ENCODE measurements at regions not wholly inside any gene's neighbourhood (a gene's known extent, or its start where the extent isn't known, plus 50 kb on each side); places are given as distances from the start of the nearest gene placed in this dataset.

DNA sequence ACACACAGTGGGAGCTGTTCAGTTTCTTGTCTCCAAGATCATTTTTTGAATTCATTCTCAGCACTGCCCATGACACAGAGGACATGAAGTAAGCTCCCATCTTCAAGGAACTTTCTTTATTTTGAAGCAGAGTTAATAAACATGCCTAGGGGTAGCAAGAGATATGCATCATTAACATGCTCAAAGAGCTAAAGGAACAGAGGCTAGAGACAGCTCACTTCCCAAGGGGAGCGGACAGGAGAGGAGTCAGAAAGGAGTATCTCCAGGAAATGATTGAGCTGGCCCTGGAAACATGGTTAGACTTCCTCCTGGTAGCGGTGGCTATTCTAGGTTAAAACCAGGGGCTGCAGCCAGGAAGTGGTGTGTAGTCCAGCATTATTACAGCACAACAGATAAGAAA lies 135.9 kb downstream of the GPAM start:
- no peak for DNase-seq (ENCODE audit: low read depth)

DNA sequence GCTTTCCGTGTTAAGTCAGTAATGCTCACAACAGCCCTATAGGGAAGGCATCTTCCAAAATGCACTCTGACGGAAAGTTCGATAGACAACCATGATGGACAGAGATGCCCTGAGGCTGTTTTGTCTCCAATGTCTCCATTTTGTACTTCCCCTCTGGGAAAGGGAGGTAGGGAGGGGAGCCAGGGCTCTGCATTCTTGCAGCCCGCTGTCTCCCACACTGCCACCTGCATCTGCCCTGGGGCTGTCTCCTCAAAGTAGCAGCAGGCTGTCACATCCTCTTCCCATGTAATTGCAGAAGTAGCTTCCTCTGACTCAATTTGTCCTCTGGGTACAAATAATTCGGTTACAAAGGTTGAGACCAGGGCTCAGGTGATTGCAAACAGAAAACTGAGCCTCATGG lies 131.4 kb downstream of the GPAM start:
- no peak for DNase-seq (ENCODE audit: low read depth)

DNA sequence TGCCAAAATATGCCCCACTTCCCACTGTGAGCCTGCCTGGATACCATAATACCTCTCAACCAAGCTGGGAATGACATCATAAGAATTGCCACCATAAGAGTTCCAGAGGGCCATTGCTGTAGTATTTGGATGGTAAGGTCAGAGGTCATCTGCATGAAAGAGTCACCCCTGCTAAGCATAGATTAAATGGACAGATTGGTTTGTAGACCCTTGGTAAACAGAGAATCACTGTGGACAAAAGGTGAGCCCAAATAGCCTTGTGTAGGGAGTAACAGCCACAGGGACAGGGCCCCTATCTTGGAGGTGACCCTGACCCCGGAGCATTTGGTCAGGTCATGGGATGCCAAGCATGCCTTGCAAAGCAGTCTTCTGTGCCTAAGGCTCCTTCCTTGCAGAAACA lies 129.7 kb downstream of the GPAM start:
- DNase-seq (ENCODE audit: low read depth) = no peak

DNA sequence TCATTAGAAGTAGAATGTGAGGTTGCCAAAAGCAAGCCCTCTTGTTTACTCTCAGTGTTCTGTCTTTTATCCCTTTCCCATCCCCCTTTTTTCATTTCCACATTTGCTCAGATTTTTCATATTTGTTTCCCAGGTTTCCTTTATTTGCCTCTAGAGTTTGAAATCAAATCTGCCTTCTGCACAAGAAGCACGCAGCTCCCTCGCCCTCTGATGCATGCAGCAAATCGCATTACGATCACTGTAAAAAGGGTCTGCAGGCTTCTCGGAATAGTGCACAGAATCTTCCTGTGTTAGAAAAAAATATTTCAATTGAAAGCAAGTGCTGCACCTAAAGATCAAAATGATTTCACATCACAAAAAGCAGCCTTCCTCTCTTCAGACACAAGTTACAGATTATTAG lies 129.0 kb downstream of the GPAM start:
- DNase-seq (ENCODE audit: low read depth) = no peak

DNA sequence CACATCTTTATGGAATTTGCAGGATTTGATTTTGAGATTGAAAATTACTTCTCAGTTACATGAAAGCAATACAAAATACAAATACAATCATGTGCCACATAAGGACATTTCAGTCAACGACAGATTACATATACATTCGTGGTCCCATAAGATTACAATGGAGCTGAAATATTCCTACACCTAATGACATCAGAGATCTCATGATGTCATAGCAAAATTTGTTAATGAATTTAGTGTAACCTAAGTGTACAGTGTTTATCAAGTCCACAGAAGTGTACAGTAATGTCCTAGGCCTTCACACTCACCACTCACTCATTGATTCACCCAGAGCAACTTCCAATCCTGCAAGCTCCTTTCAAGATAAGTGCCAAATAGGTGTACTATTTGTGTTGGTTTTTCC lies 126.5 kb downstream of the GPAM start:
- DNase-seq (ENCODE audit: low read depth) = no peak

DNA sequence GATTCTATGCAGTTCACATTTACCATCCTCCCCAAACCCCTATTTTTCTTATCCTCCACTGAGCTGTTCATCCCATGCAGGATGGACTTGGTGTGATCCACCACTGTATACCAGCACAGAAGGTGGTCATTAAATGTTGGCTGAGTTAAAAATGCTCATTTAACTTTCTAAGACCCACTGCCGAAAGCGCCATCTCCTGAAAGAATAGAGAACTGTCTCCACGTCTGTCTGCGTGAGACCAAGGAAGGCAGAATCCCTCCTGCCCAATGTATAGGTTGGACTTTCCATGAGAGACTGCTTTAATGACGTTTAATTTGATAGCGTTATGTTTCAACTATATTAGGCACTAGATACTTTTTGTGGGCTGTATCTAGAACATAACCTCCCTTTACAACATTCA lies 124.3 kb downstream of the GPAM start:
- no peak for DNase-seq (ENCODE audit: low read depth)

DNA sequence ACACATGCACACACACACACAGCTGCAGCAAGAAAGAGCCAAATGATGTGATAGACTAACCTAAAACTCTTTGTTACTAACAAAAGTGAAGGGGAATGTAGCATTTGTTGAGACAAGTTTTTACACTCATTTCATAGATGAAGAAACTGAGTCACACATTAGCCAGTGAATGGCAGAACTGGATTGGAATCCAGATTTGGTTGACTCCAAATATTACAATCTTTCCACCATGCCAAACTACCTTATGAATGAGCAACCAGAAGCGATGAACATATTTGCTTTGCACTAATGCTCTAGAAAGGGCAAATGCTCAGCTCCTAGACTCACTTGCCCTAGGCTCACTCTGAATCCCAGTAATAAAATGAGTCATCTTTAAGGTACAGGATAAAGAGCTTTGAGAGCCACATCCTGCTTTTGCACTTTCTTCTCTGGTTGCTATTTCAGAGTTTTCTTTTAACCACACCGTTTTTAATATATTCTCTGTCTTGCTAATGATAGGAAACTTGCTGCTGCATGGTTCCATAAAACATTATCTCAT lies 111.9 kb downstream of the GPAM start:
- no peak for DNase-seq (ENCODE audit: low read depth)

DNA sequence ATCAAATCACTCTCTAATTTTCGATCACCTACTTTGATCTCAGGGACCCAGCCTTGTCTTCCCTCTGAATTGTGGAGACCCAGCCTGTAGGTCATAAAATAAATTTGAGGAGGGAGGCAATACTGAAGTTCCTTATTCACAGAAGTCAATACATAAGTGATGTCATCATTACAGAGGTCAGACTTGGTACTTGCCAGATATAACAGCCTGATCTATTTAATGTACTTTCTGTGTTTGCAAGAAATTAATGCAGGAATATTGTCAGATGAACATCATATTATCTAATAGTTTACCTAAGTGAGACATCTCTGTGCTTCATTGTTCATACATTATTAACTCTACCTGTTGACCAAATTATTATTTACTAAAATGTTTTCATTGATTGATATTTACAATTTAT lies 105.6 kb downstream of the GPAM start:
- no peak for DNase-seq (ENCODE audit: low read depth)

DNA sequence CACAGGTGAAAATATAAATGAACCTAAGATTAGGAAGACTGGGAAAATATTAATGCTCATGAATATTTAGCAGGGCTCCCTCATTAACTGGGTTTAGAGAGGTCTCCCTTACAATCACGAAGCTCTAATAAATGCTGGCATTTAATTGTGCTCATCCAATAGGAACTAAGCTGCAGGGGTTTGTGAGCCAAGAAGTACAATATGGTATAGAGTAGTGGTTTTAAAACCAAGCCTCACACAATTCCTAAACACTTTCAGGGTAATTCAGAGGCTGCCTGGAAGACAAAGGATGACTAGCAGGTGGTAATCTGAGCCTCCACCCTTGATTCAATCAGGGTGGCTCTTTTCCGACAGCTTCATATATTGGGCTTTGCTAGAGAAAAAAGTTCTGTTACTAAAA lies 103.3 kb downstream of the GPAM start:
- no peak for DNase-seq (ENCODE audit: low read depth)

DNA sequence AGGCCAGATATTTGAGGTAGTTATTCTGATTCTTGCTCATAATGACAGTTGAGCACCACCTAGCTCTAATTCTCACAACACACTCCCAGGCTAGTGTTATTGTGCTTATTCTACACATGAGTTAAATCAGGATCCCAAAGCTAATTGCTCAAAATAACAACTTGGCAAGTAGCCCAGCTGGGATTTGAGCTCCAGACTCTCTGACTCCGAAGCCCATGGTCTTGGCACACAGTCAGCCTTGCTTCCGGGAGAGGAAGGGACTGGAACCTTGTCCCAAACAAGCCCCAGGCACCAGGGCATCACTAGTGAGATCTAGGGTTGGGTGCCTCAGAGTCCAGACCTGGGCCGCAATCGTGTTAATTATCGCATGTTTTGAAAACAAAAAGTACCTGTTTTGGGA lies 101.4 kb downstream of the GPAM start:
- DNase-seq (ENCODE audit: low read depth) = no peak

DNA sequence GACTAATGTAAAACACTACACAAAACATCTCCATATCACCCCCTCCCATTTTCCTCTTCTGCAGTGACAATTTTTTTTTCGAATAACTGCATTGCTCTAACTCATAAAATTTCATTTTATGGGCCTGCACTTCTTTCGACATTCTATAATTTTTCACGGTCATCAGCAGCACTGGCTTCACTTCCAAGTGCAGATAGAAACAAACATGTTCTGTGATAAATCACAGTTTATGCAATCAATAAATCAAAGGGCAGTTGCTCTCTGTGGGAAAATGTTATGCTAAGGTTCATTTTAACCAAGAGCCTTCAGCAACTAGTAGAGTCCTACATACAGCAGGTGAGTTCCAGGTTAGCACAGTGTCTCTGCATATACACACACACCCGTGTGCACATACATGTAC lies 100.1 kb downstream of the GPAM start:
- no peak for DNase-seq (ENCODE audit: low read depth)

DNA sequence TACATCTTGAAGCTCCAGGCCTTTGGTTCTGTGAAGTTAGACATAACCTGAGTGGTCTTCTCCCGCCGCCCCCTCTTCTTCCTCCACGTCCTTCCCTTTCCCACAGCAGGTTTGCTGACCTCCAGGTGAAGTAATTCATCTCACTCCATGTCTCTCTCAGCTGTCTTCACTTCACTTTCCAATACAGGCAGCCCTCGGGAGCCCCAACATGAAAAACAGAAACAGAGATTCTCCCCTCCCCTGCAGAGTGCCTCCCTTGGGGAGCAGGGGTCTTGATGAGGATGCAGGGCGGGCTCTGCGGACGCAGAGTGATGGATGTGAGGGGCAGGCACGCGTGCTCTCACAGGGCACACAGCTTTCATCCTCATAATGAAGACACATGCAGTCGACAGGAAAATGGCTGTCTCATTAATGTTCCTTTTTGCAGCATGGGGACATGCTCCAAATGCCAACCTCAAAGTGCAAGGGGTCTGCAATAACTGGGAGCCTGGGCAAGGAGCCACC lies 95.6 kb downstream of the GPAM start:
- DNase-seq (ENCODE audit: low read depth) = no peak

DNA sequence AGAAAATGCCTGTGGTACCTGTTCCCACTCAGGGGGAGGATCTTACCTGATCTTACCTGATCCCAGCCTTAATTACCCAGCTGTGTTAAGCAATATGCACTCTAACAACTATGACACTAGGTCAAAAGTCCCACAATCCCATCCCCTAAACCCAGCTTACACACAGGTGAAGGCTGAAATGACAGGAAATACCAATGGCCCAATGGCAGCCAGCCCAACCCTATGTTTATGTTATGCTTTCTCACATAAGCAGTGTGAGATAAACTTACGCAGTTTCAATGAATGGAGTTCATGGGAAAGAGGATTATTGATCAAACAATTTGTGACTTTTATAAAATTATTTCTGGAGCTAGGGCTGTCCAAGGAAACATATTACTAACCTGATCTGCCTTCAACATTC lies 91.9 kb downstream of the GPAM start:
- no peak for DNase-seq (ENCODE audit: low read depth)

DNA sequence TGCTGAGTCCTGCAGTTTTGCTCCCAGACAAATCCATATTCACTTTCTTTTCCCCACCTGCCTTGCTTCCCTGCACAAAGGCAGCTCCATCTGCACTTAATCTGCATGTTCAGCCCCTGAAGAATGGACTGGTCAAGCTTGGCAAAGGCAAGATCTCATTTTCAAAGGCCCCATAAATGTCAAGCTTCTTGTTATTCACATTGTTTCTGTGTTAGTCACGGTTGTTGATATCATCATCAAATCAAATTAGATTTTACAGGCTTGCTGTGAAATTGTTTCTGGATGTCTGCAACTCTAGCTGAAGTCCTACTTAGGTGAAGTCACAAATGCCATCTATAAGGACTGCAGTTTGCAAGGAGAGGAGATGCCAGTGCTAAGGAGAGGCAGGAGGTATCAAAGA lies 91.0 kb downstream of the GPAM start:
- peak; percentile 1 for DNase-seq (ENCODE audit: low read depth)

DNA sequence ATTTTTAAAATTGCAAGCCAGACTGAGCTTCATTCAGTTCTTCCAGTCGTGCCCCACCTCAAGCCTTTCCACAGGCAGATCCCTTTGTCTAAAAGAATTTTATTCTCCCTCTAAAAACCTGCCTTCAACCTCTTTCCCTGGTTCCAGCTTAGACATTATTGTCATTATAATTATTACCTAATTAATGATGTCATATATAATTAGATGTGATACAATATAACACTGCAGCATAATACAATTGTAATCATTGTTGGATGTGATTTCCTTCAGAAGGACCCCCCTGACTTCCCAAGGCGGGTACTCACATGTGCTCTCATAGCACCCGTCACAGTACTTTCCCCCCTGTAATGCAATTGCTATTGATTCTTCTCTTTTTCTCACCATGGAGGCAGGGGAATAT lies 88.6 kb downstream of the GPAM start:
- no peak for DNase-seq (ENCODE audit: low read depth)

DNA sequence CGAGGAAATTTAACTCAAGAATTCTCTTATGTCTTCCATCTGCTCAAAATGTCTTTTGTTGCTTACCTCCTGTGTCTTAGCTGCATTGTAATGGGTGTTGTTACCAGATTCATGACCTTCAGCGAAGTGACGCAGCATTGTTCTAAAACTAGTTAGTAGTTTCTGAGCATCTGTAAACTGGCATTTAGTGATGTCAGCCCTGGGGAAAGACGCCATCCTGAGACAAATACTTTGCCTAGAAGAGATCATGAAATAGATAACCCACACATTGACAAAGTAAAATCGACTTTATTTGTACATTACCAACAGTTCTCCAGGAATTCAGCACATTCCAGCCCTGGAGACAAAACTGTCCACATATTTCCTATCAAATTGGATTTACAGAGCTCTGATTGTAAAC lies 87.8 kb downstream of the GPAM start:
- no peak for DNase-seq (ENCODE audit: low read depth)

DNA sequence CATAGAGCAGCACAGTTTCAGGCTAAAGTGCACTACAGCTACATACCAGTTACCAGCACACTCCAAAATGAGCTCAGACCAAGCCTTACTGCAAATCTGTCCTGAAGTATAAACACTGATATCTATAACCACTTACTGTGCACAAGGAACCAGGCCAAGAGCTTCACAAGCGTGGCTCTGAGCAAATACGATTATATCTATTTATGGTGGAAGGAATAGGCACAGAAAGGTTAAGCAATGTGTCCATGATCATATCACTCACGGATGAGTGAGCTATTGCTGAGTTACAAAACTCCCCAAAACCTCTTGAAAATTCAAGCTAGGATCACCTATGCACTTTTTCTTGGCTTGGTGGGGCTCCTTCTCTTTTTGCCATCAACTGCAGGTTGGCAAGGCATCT lies 84.9 kb downstream of the GPAM start:
- no peak for DNase-seq (ENCODE audit: low read depth)

Measured in iris pigment epithelial cell (primary cell).